HG03066 (cell line): ENCODE measurements at regions not wholly inside any gene's neighbourhood (a gene's known extent, or its start where the extent isn't known, plus 50 kb on each side); places are given as distances from the start of the nearest gene placed in this dataset.
"Not testable (repeated sequence)": the region's sequence is repeated elsewhere in the genome, so short reads cannot be mapped to it uniquely, and the experiment has no call there.

ENCODE experiments used
- ATAC-seq: cut with Tn5 transposase; IDR thresholded peaks from one replicate; pipeline ENCODE4 v1.9.1; 2021; ENCODE audit warnings: low read depth; ENCODE audit not compliant: unreplicated experiment

- ATAC-seq = no peak
These were observed 152.1 kb downstream of the UQCRFS1 start for GRCh38 chr19:29060813-29061364.

GRCh38 chr19:29056535-29056934, 156.4 kb downstream of the UQCRFS1 start:
- ATAC-seq = no peak

- no peak for ATAC-seq
These were observed 157.9 kb downstream of the UQCRFS1 start for GRCh38 chr19:29054886-29055675.

GRCh38 chr19:29048873-29049272, 164.1 kb downstream of the UQCRFS1 start:
- ATAC-seq = no peak

- ATAC-seq = no peak
These were observed 167.2 kb downstream of the UQCRFS1 start for GRCh38 chr19:29045679-29046254.

- no peak for ATAC-seq
These were observed 168.9 kb downstream of the UQCRFS1 start for GRCh38 chr19:29044037-29044436.

GRCh38 chr19:29042450-29042849, 170.5 kb downstream of the UQCRFS1 start:
- ATAC-seq = no peak

GRCh38 chr19:29040951-29041350, 172.0 kb downstream of the UQCRFS1 start:
- ATAC-seq = no peak

- no peak for ATAC-seq
These were observed 172.7 kb downstream of the UQCRFS1 start for GRCh38 chr19:29040292-29040691.

GRCh38 chr19:29039036-29039435, 173.9 kb downstream of the UQCRFS1 start:
- ATAC-seq = not testable (repeated sequence)

- no peak for ATAC-seq
These were observed 181.7 kb downstream of the UQCRFS1 start for GRCh38 chr19:29031216-29031615.

- ATAC-seq = no peak
These were observed 183.5 kb downstream of the UQCRFS1 start for GRCh38 chr19:29029268-29029958.

GRCh38 chr19:29022599-29022998, 190.4 kb downstream of the UQCRFS1 start:
- ATAC-seq = no peak

- ATAC-seq = no peak
These were observed 190.8 kb downstream of the UQCRFS1 start for GRCh38 chr19:29022165-29022564.

GRCh38 chr19:29021232-29021916, 191.6 kb downstream of the UQCRFS1 start:
- ATAC-seq = no peak

GRCh38 chr19:29019403-29019802, 193.5 kb downstream of the UQCRFS1 start:
- ATAC-seq = no peak

- ATAC-seq = no peak
These were observed 194.4 kb downstream of the UQCRFS1 start for GRCh38 chr19:29018542-29018941.

- ATAC-seq = no peak
These were observed 195.2 kb downstream of the UQCRFS1 start for GRCh38 chr19:29017788-29018187.

GRCh38 chr19:29016926-29017760, 195.8 kb downstream of the UQCRFS1 start:
- ATAC-seq = no peak

- no peak for ATAC-seq
These were observed 196.6 kb downstream of the UQCRFS1 start for GRCh38 chr19:29016353-29016752.
